HG02610 (cell line): ENCODE measurements at regions not wholly inside any gene's neighbourhood (a gene's known extent, or its start where the extent isn't known, plus 50 kb on each side); places are given as distances from the start of the nearest gene placed in this dataset.
"Not testable (repeated sequence)": the region's sequence is repeated elsewhere in the genome, so short reads cannot be mapped to it uniquely, and the experiment has no call there.

Experiments
- ATAC-seq: cut with Tn5 transposase; IDR thresholded peaks from one replicate; pipeline ENCODE4 v1.9.1; 2021; ENCODE audit warnings: mild to moderate bottlenecking, moderate library complexity; ENCODE audit not compliant: unreplicated experiment

DNA sequence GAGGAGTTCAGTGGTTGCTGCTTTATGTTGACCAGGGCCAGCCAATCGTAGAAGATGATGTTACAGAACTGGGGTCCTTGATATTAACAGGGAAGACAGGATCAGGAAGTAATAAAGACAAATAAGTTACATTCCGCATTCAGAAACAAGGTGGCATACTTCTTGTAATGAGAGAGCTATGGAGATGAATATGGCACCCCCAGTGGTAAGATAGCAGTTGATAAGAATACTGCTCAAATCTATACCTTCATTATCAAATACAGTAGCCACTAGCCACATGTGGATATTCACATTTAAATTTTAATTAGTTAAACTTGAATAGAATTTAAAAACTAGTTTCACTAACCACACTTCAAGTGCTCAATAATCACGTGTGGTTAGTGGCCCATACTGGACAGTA, 290.4 kb upstream of the RBMS1 start:
- ATAC-seq, result no peak

- no peak for ATAC-seq
Observed at GRCh38 chr2:160790738-160791137, 297.1 kb upstream of the RBMS1 start.

- no peak for ATAC-seq
Observed at GRCh38 chr2:160791884-160792283, 298.3 kb upstream of the RBMS1 start.

GRCh38 chr2:160792837-160793236, 299.2 kb upstream of the RBMS1 start:
- no peak for ATAC-seq

- no peak for ATAC-seq
Observed at GRCh38 chr2:160794926-160795325, 301.3 kb upstream of the RBMS1 start.

DNA sequence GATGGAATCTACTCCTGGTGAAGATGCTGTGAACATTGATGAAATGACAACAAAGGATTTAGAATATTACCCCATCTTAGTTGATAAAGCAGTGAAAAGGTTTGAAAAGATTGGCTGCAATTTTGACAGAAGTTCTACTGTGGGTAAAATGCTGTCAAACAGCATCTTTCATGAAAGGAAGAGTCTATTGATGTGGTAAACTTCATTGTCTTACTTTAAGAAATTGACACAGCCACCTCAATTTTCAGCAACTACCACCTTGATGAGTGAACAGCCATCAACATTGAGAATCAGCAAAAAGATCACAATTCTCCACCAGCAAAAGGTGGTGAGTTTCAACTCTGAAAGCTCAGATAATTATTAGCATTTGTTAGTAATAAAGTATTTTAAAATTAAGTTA, 310.3 kb upstream of the RBMS1 start:
- no peak for ATAC-seq

GRCh38 chr2:160810406-160810805, 316.8 kb upstream of the RBMS1 start:
- ATAC-seq, result no peak

DNA sequence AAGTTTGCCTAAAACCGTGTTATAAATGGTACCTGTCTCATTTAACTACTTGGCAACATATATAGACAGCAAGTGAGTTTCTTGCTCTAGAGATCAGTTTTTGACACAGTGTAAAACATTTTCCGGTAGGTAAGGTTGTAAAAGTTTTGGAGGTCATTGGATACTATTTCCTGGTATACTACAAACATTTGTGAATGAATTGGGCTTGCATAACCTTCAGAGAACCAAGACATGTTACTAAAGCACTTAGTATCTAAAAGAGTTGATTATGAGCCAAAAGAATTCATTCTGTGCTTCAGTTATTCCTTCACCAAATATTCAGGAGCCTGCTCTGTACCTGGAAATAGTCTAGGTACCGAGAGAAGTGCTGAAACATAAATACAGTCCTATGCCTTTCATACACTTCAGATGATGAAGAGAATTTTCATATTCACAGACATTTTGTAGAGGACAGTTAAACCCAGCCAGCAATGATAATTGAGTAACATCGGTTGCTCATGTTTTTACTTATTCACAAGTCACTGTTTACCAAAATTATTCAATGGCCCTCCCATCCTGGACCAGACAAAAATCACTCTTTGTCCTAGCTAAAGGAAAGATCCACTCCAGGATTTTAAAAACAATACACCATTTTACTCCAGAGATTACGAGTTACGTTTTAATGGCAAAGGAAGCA, 319.4 kb upstream of the RBMS1 start:
- no peak for ATAC-seq

- no peak for ATAC-seq
Observed at GRCh38 chr2:160813506-160813858, 319.9 kb upstream of the RBMS1 start.

DNA sequence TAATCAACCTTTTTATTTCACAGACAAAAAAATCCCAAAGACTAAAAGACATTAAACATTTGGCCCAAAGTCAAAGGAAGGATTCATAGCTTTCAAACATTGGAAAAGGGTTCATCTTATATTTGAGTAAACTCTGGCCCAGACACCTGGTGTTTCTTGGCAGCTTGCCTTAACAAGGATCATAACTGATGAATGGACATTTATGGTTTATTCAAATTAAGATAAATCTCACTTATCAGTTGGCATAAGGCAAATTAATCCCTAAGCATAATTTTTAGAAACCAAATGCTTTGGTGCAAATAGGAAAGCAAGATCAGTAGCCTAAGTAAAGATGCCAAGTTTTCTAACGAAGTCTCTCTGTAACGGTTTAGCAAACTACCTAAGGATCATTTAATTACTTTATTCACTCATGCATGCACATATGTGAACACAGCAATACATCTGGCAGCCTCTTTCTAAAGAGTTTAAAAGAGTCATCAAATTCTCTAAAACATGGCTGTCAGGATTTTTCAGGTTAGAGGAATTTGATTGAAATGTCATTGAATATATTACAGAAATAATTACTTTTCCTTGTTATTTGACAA, 323.4 kb upstream of the RBMS1 start:
- ATAC-seq, result no peak

DNA sequence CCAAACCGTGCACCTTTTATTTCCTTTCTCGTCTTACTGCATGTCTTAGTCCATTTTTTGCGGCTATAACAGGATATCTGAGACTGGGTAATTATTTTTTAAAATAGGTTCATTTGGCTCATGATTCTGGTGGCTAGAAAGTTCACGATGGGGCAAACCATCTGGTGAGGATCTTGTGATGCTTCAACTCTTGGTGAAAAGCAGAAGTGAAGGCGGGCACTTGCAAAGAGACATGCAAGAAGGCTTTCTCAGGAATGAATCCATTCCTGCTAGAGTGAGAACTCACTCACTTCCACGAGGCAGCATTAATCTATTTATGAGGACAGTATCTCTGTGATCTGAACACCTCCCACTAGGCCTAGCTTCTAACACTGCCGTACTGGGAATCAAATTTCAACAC, 327.1 kb upstream of the RBMS1 start:
- no peak for ATAC-seq

- no peak for ATAC-seq
Observed at GRCh38 chr2:160822006-160822405, 328.4 kb upstream of the RBMS1 start.

DNA sequence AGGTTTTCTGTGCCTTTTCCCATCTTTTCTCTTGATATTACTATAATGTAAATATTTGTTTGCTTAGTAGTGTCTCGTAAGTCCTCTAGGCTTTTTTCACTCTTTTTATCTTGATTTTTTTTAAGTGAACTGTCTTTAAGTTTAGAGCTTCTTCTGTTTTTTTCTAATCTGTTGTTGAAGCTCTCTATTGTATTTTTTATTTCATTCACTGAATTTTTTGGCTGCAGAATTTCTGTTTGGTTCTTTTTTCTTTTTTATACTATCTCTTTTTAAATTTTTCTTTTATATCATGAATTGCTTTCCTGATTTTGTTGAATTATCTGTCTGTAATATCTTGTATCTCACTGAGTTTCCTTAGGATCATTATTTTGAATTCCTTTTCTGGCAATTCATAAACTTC, 331.8 kb upstream of the RBMS1 start:
- no peak for ATAC-seq

GRCh38 chr2:160826496-160826895, 332.9 kb upstream of the RBMS1 start:
- ATAC-seq, result no peak

DNA sequence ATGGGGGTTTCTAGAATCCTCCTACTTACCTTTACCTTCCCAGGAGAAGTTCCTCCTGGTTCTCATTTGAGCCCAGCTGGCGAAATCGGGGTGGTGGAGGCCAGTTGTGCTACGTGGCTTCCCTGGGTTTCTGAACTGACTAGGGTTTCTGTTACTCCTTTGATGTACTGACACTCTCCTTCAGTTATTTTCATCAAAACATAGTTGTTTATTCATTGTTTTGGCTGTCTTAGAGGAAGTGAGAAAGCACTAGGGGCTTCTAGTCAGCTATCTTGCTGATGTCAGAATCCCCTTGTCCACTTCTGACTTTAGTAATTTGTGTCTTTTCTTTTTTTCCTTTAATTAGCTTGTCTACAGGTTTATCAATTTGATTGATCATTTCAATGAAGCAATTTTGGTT, 332.2 kb upstream of the TANK start:
- ATAC-seq, result no peak

- ATAC-seq, result not testable (repeated sequence)
Observed at GRCh38 chr2:160832381-160832780, 327.8 kb upstream of the TANK start.

GRCh38 chr2:160835166-160835565, 325.1 kb upstream of the TANK start:
- no peak for ATAC-seq

DNA sequence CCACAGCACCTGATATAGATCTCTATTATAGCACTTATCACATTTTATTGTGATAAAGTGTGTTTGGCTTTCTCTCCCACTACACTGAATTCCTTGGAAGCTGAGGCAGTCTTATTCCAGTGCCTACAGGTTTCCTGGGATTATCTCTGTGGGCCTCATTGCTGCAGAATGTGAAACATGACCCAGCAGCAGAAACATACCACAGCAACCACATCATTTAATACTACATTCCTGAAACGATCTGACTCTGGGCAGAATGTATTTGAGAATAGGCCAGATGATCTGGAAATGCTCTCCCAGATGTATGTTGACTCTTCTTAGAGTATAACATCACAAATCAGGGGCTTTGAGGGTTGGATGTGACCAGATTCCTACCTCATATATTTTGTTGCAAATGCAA, 323.5 kb upstream of the TANK start:
- ATAC-seq, result no peak

- ATAC-seq, result no peak
Observed at GRCh38 chr2:160837416-160837815, 322.8 kb upstream of the TANK start.

- no peak for ATAC-seq
Observed at GRCh38 chr2:160838147-160838546, 322.1 kb upstream of the TANK start.

- no peak for ATAC-seq
Observed at GRCh38 chr2:160838691-160839090, 321.5 kb upstream of the TANK start.

- ATAC-seq, result no peak
Observed at GRCh38 chr2:160842286-160842685, 317.9 kb upstream of the TANK start.

DNA sequence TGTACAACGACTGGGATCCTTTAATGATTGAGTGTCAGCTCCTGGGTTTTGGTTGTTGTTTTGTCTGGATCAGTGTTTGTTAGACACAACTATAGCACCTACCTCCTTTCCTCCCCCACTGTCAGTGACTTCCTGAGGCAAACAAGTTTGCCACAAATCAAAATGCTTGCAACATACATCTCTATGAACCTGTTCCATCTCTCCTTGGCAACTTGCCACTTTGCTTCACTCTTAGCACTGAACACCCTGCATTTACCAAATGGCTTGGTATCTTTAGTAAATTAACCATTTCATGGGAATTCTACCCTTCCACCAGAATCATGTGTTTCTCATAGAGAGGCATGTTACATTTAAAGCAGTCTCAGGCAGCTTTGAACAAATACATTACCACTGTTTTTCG, 301.1 kb upstream of the TANK start:
- ATAC-seq, result no peak
